ENCODE measurements at regions not wholly inside any gene's neighbourhood (a gene's known extent, or its start where the extent isn't known, plus 50 kb on each side); places are given as distances from the start of the nearest gene placed in this dataset.

DNA sequence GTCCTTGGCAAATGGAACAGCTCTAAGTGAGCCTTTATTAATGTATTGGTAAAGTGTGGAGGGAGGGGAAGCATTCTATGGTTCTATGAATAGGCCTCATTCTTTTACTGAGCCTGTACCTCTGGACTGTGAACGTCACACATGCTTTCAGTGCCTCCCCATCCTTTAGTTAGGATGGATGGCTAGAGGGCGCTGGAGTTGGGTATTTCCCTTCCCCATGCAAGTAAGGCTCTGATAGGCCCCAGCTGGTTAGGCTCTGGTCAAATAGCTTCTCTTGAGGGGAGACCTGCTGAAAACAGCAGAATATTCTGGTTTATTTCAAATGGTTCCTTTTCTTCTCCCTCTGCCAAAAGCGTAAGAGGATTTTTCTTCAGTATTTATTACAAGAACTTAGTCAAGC, 860.9 kb upstream of the MDGA2 start:
- DNase-seq: no peak

DNA sequence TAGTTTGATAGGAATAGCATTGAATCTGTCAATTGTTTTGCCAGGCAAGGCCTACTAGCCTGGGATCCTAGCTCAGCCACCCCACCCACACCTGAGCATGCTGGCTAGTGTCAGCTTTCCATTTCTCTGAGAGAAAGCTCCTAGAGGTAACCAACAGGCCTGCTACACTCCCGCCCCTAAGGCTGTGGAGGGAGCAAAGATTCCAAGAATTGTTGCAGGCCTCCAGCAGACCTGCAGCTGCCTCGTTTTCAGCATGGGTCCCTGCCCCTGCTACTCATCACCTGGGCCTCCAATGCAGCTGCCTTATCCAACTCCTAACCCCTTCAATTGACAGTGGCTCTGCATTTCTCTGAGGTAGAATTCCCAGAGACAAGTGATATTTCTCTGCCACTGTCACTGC, 852.4 kb upstream of the MDGA2 start:
- DNase-seq: no peak

- DNase-seq: no peak
These were observed 850.9 kb upstream of the MDGA2 start for GRCh38 chr14:48526307-48526706.

GRCh38 chr14:48504921-48505320, 829.5 kb upstream of the MDGA2 start:
- DNase-seq: no peak

DNA sequence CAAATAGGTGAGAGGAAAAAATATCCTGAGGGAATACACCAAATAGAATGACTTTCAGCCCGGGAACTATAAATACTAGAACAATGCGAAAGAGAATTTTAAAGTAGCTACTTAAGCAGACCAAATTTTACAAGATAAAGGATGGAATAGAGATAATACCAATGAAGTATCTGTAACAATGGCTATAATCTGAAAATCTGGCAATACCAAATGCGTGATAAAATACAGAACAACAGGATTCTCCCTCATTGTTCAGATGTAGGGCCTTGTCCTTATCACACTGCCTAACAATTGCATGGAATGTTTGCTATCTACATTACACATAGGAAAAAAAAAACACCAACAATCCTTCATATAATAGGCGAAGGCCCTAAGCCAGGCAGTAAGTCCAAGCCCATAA, 815.4 kb upstream of the MDGA2 start:
- no peak for DNase-seq

- no peak for DNase-seq
These were observed 798.5 kb upstream of the MDGA2 start for GRCh38 chr14:48473944-48474343.

- DNase-seq: no peak
These were observed 780.6 kb upstream of the MDGA2 start for GRCh38 chr14:48456051-48456450.

DNA sequence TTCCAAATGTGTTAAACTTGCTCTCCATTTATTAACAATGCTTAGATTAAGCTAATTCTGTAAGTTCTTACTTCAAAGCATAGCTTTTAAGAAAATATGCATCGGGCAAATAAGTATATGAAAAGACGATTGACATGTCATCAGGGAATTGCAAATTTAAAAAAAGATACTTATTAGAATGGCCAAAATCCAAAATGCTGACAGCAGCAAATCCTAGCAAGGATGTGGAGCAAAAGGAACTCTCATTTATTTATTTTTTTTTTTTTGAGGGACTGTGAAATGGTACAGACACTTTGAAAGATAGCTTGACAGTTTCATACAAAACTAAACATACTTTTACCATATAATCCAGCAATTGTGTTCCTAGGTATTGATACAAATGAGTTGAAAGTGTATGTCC, 779.5 kb upstream of the MDGA2 start:
- DNase-seq: no peak

- DNase-seq: no peak
These were observed 777.1 kb upstream of the MDGA2 start for GRCh38 chr14:48452437-48452995.

GRCh38 chr14:48435221-48435620, 759.8 kb upstream of the MDGA2 start:
- DNase-seq: no peak

DNA sequence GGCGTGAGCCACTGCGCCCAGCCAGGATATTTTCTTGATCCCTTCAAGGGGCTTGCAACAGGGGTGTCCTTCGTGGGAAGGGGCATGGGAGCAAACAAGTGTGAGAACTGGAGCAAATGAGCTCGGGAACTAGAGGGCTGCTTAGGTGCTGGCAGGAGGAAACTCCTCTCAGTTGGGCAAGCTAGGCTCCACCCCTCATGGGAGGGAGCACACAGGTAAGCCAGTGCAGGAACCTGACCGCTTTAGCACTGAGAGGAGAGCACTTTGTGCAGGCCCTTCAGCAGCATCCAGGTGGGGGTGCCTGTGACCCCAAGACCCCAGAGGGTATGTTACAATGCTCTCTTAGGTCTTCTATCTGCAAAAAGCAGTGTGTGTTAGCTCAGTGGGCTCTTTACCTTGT, 755.4 kb upstream of the MDGA2 start:
- no peak for DNase-seq

GRCh38 chr14:48429512-48429911, 754.1 kb upstream of the MDGA2 start:
- DNase-seq: no peak

- no peak for DNase-seq
These were observed 742.5 kb upstream of the MDGA2 start for GRCh38 chr14:48417715-48418500.

DNA sequence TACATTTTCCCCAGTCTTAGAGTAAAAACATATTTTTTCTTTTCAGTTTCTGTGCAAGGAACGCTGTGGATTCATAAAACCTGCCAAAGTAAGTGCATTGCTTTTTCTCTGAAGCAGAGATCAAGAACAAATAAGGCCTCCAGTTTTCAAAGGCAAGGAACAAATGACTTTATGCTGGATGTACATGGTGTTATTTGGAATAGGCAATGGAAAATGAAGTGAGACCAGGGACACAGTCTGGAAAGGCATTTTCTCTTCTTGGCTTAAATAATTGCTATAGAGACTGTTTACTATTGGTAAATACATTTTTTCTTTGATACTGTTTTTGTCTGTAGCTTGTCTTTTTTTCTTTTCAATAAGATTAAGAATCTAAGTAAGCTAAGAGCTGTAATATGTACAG, 725.9 kb upstream of the MDGA2 start:
- no peak for DNase-seq

GRCh38 chr14:48398675-48399282, 723.4 kb upstream of the MDGA2 start:
- DNase-seq: no peak

GRCh38 chr14:48391661-48392060, 716.3 kb upstream of the MDGA2 start:
- no peak for DNase-seq

DNA sequence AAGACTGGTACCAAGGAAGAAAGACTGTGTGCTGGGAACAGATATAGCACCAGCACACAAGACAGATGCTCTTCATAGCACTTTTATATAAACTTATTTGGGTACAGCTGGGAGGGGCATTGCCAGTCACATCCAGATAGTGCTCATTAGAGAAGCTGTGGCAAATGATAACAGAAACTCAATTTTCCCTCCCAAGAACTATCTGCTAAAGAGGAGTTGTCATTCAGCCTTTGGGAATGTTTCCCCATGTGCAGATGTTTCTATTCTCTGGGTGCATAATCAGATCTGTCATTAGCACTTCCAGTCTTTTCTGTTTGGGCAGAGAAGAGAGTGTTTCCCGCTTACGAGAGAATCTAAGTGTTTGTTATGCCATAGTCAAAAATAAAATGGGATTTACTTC, 714.9 kb upstream of the MDGA2 start:
- DNase-seq: no peak

DNA sequence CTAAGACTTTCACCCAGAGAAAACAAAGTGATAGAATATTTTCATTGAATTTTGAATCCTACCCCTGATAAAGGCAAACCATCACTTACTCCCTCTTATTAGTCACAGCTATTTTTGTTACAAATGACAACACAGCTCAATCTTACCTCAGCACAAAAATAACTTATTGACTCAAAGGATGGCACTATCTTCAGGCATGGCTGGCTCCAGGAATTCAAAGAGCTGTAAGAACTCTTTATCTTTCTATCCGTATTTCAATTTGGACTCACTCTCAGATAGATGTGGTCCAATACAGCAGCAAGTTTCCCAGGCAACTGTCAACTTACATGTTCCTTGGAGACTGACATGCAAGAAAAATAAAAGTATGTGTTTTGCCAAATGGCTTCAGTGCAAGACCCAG, 709.4 kb upstream of the MDGA2 start:
- no peak for DNase-seq

DNA sequence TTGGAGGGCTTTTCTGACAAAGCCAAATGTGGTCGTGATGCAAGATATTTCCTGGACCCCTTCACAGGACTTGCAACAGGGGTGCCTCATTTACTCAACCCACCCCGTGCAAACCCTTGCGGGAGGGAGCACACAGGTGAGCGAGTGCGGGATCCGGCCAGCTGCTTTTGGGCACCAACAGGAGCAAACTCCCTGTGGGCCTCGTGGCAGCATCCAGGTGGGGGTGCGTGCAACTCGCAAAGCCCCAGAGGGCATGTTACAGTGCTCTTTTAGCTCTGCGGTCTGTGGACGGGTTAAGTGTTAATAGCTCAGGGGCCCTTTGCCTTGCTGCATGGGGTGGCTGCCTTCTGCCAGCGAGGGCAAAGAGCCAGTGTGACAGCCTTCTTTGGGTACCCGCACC, 707.6 kb upstream of the MDGA2 start:
- DNase-seq: no peak

DNA sequence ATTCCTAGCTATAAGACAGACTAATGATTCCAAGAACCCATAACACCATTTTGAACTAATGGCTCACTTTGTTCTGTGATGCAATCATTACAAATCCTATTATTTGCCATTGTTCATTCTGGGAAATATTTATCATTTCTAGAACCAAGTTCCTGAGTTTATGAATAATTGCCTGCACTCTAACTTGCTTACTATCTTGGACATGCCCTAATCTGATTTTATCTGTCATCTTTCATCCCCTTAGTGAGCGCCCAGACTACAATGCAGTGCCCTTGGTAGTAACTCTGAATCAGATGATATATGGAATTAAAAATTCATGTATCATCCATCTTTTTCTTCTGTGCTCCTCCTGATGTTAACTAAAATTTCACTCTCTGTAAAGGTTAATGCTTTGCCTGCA, 703.1 kb upstream of the MDGA2 start:
- DNase-seq: no peak

DNA sequence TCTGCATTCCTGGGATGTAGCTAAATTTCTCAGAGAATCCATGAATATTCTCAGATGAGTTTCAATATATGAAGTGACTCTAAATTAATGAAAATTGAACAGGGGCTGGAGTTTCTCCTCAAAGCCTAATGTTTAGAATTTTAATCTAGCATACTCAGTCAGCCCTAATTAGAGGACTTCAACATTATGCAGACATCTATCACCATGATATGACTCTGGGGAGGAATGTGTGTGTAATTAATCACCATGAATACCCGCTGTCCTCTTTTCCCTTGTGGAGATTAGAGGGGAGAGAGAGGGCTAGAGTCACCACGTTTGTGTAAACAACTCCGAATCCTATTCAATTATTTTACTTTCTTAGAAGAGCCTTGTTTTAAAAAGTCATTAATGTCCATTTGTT, 698.6 kb upstream of the MDGA2 start:
- no peak for DNase-seq

DNA sequence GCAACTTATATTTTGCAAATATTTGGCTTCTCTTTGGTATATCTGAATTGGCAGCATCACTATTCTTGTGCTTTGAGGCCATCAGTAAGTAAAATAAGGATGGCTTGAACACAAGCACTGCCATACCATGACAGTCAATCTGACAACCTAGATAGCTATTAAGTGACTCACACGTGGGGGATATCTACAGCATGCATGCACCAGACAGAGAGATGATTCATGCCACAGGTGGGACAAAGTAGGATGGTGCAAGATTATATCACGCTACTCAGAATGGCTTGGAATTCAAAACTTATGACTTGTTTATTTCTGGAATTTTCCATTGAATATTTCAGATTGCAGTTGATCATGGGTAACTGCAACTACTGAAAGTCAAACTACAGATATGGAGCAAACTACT, 675.6 kb upstream of the MDGA2 start:
- no peak for DNase-seq

GRCh38 chr14:48349689-48350088, 674.3 kb upstream of the MDGA2 start:
- no peak for DNase-seq

GRCh38 chr14:48341069-48341468, 665.7 kb upstream of the MDGA2 start:
- DNase-seq: no peak
